Smooth muscle cell (in vitro differentiated cells): ENCODE measurements at regions not wholly inside any gene's neighbourhood (a gene's known extent, or its start where the extent isn't known, plus 50 kb on each side); places are given as distances from the start of the nearest gene placed in this dataset.

Experiments used
- DNase-seq: peaks from one replicate; lab custom pipeline; 2025; ENCODE audit not compliant: unreplicated experiment; lab: John Stamatoyannopoulos, UW
- H2AFZ ChIP-seq: fragments of 200-600 bp; sonication (generic); 2 replicates; pipeline ENCODE4 v1.6.0; 2016; ENCODE audit warnings: antibody characterized with exemption, low read depth, mild to moderate bottlenecking
- H3F3A ChIP-seq: fragments of 200-600 bp; sonication (generic); 2 replicates; pipeline ENCODE4 v1.6.0; 2017; ENCODE audit warnings: antibody characterized with exemption, low read depth
- H3K27ac ChIP-seq: fragments of 200-600 bp; sonication (generic); 2 replicates; pipeline ENCODE4 v1.5.1; 2016; ENCODE audit warnings: low read depth, mild to moderate bottlenecking
- H3K27me3 ChIP-seq: fragments of 200-600 bp; sonication (generic); 2 replicates; pipeline ENCODE4 v1.6.1; 2016; ENCODE audit warnings: low read depth, mild to moderate bottlenecking
- H3K36me3 ChIP-seq: fragments of 200-600 bp; sonication (generic); 2 replicates; pipeline ENCODE4 v1.5.1; 2016; ENCODE audit warnings: low read depth
- H3K4me1 ChIP-seq: fragments of 200-600 bp; sonication (generic); 2 replicates; pipeline ENCODE4 v1.5.1; 2016; ENCODE audit warnings: low read depth
- H3K4me2 ChIP-seq: fragments of 200-600 bp; sonication (generic); 2 replicates; pipeline ENCODE4 v1.6.0; 2016; ENCODE audit warnings: mild to moderate bottlenecking
- H3K4me3 ChIP-seq: fragments of 200-600 bp; sonication (generic); 2 replicates; pipeline ENCODE4 v1.5.1; 2016; ENCODE audit warnings: mild to moderate bottlenecking
- H3K79me2 ChIP-seq: fragments of 200-600 bp; sonication (generic); 2 replicates; pipeline ENCODE4 v1.6.0; 2016; ENCODE audit warnings: low read depth, mild to moderate bottlenecking
- H3K9ac ChIP-seq: fragments of 200-600 bp; sonication (generic); 2 replicates; pipeline ENCODE4 v1.6.0; 2016; ENCODE audit warnings: low read depth
- H3K9me3 ChIP-seq: fragments of 200-600 bp; sonication (generic); replicated peaks from 2 replicates; pipeline ENCODE4 v1.5.1; 2016; ENCODE audit warnings: low read depth
- H4K20me1 ChIP-seq: fragments of 200-600 bp; sonication (generic); 2 replicates; pipeline ENCODE4 v1.6.0; 2016; ENCODE audit warnings: low read depth
- WGBS: methylation state at CpG from one replicate; pipeline ENCODE4 v1.1.7; 2016; ENCODE audit warnings: low lambda C conversion rate; 5-methylcytosine and 5-hydroxymethylcytosine counted together
- TF ChIP-seq, protein P1 (sequence below): fragments of 200-600 bp; sonication (generic); IDR thresholded peaks from 2 replicates; pipeline ENCODE4 v1.5.1; 2017; ENCODE audit warnings: borderline replicate concordance, mild to moderate bottlenecking, antibody characterized with exemption; ENCODE audit not compliant: insufficient read depth, poor library complexity, severe bottlenecking

GRCh38 chr6:144854654-144855053 lies 569.5 kb downstream of the UTRN start:
- WGBS, result 95% methylated on average over 1 of the region's 1 CpG
- H3K79me2 ChIP-seq, result no peaks in the 10 kb centered on the region
- peaks cover 5% of the 10 kb centered on the region for H3K36me3 ChIP-seq
- DNase-seq, result no peak
- TF ChIP-seq, protein P1, sequence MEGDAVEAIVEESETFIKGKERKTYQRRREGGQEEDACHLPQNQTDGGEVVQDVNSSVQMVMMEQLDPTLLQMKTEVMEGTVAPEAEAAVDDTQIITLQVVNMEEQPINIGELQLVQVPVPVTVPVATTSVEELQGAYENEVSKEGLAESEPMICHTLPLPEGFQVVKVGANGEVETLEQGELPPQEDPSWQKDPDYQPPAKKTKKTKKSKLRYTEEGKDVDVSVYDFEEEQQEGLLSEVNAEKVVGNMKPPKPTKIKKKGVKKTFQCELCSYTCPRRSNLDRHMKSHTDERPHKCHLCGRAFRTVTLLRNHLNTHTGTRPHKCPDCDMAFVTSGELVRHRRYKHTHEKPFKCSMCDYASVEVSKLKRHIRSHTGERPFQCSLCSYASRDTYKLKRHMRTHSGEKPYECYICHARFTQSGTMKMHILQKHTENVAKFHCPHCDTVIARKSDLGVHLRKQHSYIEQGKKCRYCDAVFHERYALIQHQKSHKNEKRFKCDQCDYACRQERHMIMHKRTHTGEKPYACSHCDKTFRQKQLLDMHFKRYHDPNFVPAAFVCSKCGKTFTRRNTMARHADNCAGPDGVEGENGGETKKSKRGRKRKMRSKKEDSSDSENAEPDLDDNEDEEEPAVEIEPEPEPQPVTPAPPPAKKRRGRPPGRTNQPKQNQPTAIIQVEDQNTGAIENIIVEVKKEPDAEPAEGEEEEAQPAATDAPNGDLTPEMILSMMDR, result no peak
- no peak overlapping the region for H3K9ac ChIP-seq
- H3K9me3 ChIP-seq, result no peaks in the 10 kb centered on the region
- no peaks in the 10 kb centered on the region for H3K4me1 ChIP-seq
- H4K20me1 ChIP-seq, result no peaks in the 10 kb centered on the region
- H3K27me3 ChIP-seq, result no peaks in the 10 kb centered on the region
- H3K4me2 ChIP-seq, result no peak overlapping the region
- no peaks in the 10 kb centered on the region for H3F3A ChIP-seq
- no peak overlapping the region for H3K27ac ChIP-seq
- H2AFZ ChIP-seq, result no peak overlapping the region
- no peak overlapping the region for H3K4me3 ChIP-seq

GRCh38 chr6:144855375-144855774 lies 570.2 kb downstream of the UTRN start:
- H3F3A ChIP-seq, result no peaks in the 10 kb centered on the region
- no peak overlapping the region for H3K4me2 ChIP-seq
- peaks cover 5% of the 10 kb centered on the region for H3K36me3 ChIP-seq
- H3K27ac ChIP-seq, result no peak overlapping the region
- H3K9me3 ChIP-seq, result no peaks in the 10 kb centered on the region
- no peaks in the 10 kb centered on the region for H3K79me2 ChIP-seq
- TF ChIP-seq, protein P1, result no peak
- H3K4me1 ChIP-seq, result no peaks in the 10 kb centered on the region
- H2AFZ ChIP-seq, result no peak overlapping the region
- DNase-seq, result no peak
- H3K27me3 ChIP-seq, result no peaks in the 10 kb centered on the region
- no peak overlapping the region for H3K9ac ChIP-seq
- no peaks in the 10 kb centered on the region for H4K20me1 ChIP-seq
- no peak overlapping the region for H3K4me3 ChIP-seq

GRCh38 chr6:144855812-144856531 lies 570.8 kb downstream of the UTRN start:
- Histone ChIP-seq H3K9ac (no peak overlapping the region), H3F3A (no peaks in the 10 kb centered on the region), H3K79me2 (no peaks in the 10 kb centered on the region), H4K20me1 (no peaks in the 10 kb centered on the region), H3K4me1 (no peaks in the 10 kb centered on the region), H3K36me3 (peaks cover 3% of the 10 kb centered on the region), H3K9me3 (no peaks in the 10 kb centered on the region), H2AFZ (no peak overlapping the region), H3K4me2 (no peak overlapping the region), H3K27me3 (no peaks in the 10 kb centered on the region), H3K27ac (no peak overlapping the region), H3K4me3 (no peak overlapping the region)
- TF ChIP-seq, protein P1, result no peak
- 96% methylated on average over 2 of the region's 2 CpGs for WGBS
- DNase-seq, result no peak

DNA sequence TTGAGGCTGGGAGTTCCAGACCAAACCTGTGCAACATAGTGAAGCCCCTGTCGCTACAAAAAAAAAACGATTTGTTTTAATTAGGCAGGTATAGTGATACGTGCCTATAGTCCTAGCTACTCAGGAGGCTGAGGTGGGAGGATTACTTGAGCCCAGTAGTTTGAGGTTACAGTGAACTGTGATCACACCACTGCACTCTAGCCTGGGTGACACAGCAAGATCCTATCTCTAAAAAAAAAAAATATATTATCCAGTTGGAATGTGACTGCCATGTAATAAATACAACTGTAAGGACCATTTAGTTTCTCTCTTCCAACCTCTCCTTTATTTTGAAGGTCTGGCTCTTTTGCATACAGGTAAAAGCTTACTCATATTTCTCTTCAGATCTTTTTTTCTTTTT lies 571.5 kb downstream of the UTRN start:
- Histone ChIP-seq H2AFZ (no peak overlapping the region), H3K4me1 (no peaks in the 10 kb centered on the region), H3K9me3 (no peaks in the 10 kb centered on the region), H3K36me3 (no peaks in the 10 kb centered on the region), H3K27me3 (no peaks in the 10 kb centered on the region), H3K79me2 (no peaks in the 10 kb centered on the region), H3F3A (no peaks in the 10 kb centered on the region), H3K4me3 (no peak overlapping the region), H4K20me1 (no peaks in the 10 kb centered on the region), H3K9ac (no peak overlapping the region), H3K4me2 (no peak overlapping the region), H3K27ac (no peak overlapping the region)
- TF ChIP-seq, protein P1, result no peak
- WGBS, result 94% methylated on average over 3 of the region's 3 CpGs
- DNase-seq, result no peak
